Activated CD4-positive, alpha-beta memory T cell treated with anti-CD3 and anti-CD28 coated beads for 36 hours (primary cell): ENCODE measurements at regions not wholly inside any gene's neighbourhood (a gene's known extent, or its start where the extent isn't known, plus 50 kb on each side); places are given as distances from the start of the nearest gene placed in this dataset.
"Not testable (repeated sequence)": the region's sequence is repeated elsewhere in the genome, so short reads cannot be mapped to it uniquely, and the experiment has no call there.

Source experiments
- CTCF ChIA-PET: fragments of 350-600 bp; sonication (Branson Sonifier 250); formaldehyde crosslinking; loops from one replicate; lab custom pipeline; 2021; ENCODE audit warnings: antibody characterized with exemption, inconsistent platforms; lab: Charles Lee
- POLR2A ChIA-PET: fragments of 350-600 bp; sonication (Branson Sonifier 250); formaldehyde crosslinking; loops from one replicate; lab custom pipeline; 2021; ENCODE audit warnings: antibody characterized with exemption; lab: Charles Lee
- DNase-seq: peaks from one replicate; pipeline ENCODE4 v3.0.0-alpha.2; 2020
- H3K27ac Mint-ChIP-seq: one replicate; pipeline ENCODE4 v1.8.0; 2021; ENCODE audit warnings: mixed read lengths
- H3K27me3 Mint-ChIP-seq: one replicate; pipeline ENCODE4 v1.8.0; 2021; ENCODE audit warnings: mixed read lengths
- H3K36me3 Mint-ChIP-seq: one replicate; pipeline ENCODE4 v1.8.0; 2021; ENCODE audit warnings: mixed read lengths
- H3K4me1 Mint-ChIP-seq: one replicate; pipeline ENCODE4 v1.8.0; 2021; ENCODE audit warnings: low read depth, mixed read lengths
- H3K4me3 Mint-ChIP-seq: one replicate; pipeline ENCODE4 v1.8.0; 2021; ENCODE audit warnings: mild to moderate bottlenecking, mixed read lengths
- H3K9me3 Mint-ChIP-seq: one replicate; pipeline ENCODE4 v1.8.0; 2021; ENCODE audit warnings: mixed read lengths
- intact Hi-C: fragments of 100-400 bp; cut with micrococcal nuclease; formaldehyde crosslinking; loops from one replicate; pipeline ENCODE4 v1.15.1; 2023

DNA sequence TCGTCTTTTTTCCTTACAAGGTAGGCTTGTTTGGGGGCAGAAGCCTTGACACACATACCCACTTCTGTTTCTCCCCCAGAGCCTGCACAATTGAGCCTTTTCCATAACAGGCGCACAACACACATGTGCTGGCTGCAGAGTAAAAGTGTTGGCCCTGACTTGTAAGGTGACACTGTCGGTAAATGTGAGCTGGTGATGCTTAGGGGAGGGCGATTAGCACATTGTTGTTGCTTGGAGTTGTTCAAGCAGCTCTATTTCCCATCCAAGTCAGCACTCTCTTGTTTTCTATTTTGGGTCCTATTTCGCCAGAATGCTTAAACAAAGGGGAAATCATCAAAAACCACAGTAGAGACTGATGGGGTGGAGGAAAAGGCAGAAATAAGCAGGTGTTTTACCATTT is 51.9 kb upstream of the PTPRJ start:
- no peak for DNase-seq
- peaks cover 17% of the 10 kb centered on the region for H3K4me1 Mint-ChIP-seq
- POLR2A ChIA-PET, result no interaction called here
- CTCF ChIA-PET, result no interaction called here
- intact Hi-C loops, result no loop called here
- H3K9me3 Mint-ChIP-seq, result no peaks in the 10 kb centered on the region
- no peaks in the 10 kb centered on the region for H3K36me3 Mint-ChIP-seq
- no peak overlapping the region for H3K27ac Mint-ChIP-seq
- H3K27me3 Mint-ChIP-seq, result no peaks in the 10 kb centered on the region
- H3K4me3 Mint-ChIP-seq, result no peak overlapping the region

DNA sequence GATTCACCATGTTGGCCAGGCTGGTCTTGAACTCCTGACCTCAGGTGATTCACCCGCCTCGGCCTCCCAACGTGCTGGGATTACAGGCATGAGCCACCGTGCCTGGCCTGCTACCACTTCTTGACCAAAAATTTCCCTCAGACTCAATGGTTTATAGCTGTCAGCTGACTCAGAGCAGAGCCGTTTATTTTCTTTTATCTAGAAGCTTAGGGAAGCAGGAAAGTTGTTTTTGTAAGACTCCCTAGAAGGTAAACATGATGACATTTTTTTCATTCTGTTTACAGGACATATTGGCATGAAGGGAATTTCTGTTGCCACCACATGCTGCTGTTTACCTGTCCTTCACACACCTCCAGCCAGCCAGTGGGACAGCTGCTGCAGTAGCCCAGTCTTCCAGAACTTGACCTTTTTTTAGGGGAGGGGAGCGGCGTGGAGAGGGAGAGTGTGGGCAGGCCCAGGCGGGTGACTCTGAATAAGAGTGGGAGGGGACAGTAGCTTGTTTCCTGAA is 56.1 kb upstream of the PTPRJ start:
- POLR2A ChIA-PET, result no interaction called here

GRCh38 chr11:47923667-47924066 is 56.7 kb upstream of the PTPRJ start:
- no peak for DNase-seq
- H3K4me1 Mint-ChIP-seq, result peaks cover 47% of the 10 kb centered on the region
- no peak overlapping the region for H3K27ac Mint-ChIP-seq

More for the DNA sequence above, 56.1 kb upstream of the PTPRJ start:
- peak; percentile 60 for DNase-seq
- Mint-ChIP-seq H3K4me1 (peaks cover 42% of the 10 kb centered on the region), H3K9me3 (no peaks in the 10 kb centered on the region), H3K27ac (peak overlapping the region; percentile 16), H3K36me3 (no peaks in the 10 kb centered on the region), H3K4me3 (no peak overlapping the region), H3K27me3 (no peaks in the 10 kb centered on the region)
- intact Hi-C loops, result loop anchor here (5.0 kb wide), 1 partner anchor 77 kb away; the partner anchor contains the start of gene NUP160
- CTCF ChIA-PET, result interaction anchor here (1.0 to 2.7 kb wide), 2 partner anchors 10 to 132 kb away, joined by 3 to 9 read pairs; no protein-coding TSS in a partner anchor

DNA sequence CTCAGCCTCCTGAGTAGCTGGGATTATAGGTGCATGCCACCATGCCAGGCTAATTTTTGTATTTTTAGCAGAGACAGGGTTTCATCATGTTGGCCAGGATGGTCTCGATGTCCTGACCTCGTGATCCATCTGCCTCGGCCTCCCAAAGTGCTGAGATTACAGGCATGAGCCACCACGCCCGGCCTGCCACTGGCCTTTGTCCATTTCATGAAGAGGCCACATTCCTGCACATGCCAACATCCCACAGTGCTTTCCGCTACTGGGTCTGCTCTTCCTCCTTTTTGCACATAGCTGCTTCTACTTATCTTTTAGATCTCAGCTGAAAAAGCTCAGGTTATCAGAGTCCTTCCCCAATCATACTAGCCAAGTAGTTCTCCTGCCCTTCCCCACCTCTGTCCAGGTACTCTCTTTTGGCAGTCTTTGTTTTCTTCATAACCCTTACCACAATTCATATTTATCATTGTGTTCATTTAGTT is 59.2 kb upstream of the PTPRJ start:
- CTCF ChIA-PET, result interaction anchor here (0.8 to 1.3 kb wide), 5 partner anchors 13 to 386 kb away, joined by 3 to 7 read pairs (median 5); no protein-coding TSS in a partner anchor
- intact Hi-C loops, result loop anchor here (5.0 kb wide), 1 partner anchor 74 kb away; the partner anchor contains the start of gene NUP160
- DNase-seq, H3K27ac Mint-ChIP-seq, H3K27me3 Mint-ChIP-seq, POLR2A ChIA-PET, H3K9me3 Mint-ChIP-seq, H3K4me3 Mint-ChIP-seq, H3K36me3 Mint-ChIP-seq: not testable (repeated sequence)
- H3K4me1 Mint-ChIP-seq, result peaks cover 55% of the 10 kb centered on the region

More at GRCh38 chr11:47923667-47924066, 56.7 kb upstream of the PTPRJ start:
- Mint-ChIP-seq H3K36me3 (no peaks in the 10 kb centered on the region), H3K27me3 (no peaks in the 10 kb centered on the region), H3K9me3 (no peaks in the 10 kb centered on the region), H3K4me3 (no peak overlapping the region)
- intact Hi-C loops, result loop anchor here (5.0 kb wide), 1 partner anchor 76 kb away; the partner anchor contains the start of gene NUP160
- POLR2A ChIA-PET, result interaction anchor here (0.7 kb wide), 1 partner anchor 638 kb away, joined by 3 read pairs; no protein-coding TSS in a partner anchor
- CTCF ChIA-PET, result interaction anchor here (1.0 to 2.7 kb wide), 2 partner anchors 11 to 132 kb away, joined by 3 to 9 read pairs; no protein-coding TSS in a partner anchor

DNA sequence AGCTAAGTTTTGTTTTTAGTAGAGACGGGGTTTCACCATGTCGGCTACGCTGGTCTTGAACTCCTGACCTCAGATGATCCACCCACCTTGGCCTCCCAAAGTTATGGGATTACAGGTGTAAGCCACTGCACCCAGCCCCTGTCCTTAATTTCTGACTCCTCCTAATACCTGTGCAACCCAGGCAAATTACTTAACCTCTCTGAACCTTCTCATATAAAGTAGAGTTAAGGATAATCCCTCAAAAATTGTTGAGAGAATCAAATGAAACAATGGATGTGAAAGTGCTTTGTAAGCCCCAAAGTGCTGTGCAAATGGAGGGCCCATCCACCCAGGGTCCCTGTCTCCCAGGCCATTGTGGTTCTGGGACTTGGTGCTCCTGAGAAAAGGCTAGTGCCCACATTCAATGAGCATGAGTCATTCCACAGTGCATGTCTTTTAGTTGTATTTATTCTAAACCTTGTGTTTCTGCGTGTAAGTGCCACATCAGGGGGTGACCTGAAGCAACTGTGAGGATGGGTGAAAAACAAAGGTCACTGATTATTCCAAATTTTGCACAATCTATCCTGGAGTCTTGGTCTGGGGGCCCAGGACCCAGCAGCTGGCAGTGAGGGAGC is 61.4 kb upstream of the PTPRJ start:
- POLR2A ChIA-PET, result interaction anchor here (0.6 kb wide), 1 partner anchor 1800 kb away, joined by 3 read pairs; no protein-coding TSS in a partner anchor
- H3K27me3 Mint-ChIP-seq, result no peaks in the 10 kb centered on the region
- CTCF ChIA-PET, result interaction anchor here (1.1 to 1.5 kb wide), 2 partner anchors 13 to 15 kb away, joined by 5 to 9 read pairs; no protein-coding TSS in a partner anchor
- no peak for DNase-seq
- no peak overlapping the region for H3K27ac Mint-ChIP-seq
- H3K4me3 Mint-ChIP-seq, result no peak overlapping the region
- H3K4me1 Mint-ChIP-seq, result peaks cover 66% of the 10 kb centered on the region
- no peaks in the 10 kb centered on the region for H3K9me3 Mint-ChIP-seq
- intact Hi-C loops, result no loop called here
- no peaks in the 10 kb centered on the region for H3K36me3 Mint-ChIP-seq

DNA sequence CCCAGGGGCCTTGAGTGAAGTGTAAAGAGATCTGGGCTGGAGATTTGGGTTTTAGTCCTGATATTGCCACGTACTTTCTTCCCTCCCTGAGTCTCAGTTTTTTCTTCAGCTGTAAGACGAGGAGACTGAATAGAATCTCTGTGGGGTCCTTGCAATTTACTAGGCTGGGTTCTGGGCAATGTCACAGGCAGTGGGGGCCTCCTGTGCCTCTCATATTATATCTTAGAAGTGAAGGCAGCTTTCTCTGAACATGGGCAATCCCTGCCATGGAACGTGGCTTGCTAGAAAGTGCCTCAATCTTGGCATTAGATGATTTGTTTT is 62.0 kb upstream of the PTPRJ start:
- H3K27ac Mint-ChIP-seq, result no peak overlapping the region
- CTCF ChIA-PET, result interaction anchor here (0.8 kb wide), 1 partner anchor 189 kb away, joined by 3 read pairs; no protein-coding TSS in a partner anchor
- no peak for DNase-seq
- no peaks in the 10 kb centered on the region for H3K36me3 Mint-ChIP-seq
- intact Hi-C loops, result no loop called here
- H3K4me1 Mint-ChIP-seq, result peaks cover 66% of the 10 kb centered on the region
- H3K9me3 Mint-ChIP-seq, result no peaks in the 10 kb centered on the region
- H3K4me3 Mint-ChIP-seq, result no peak overlapping the region
- H3K27me3 Mint-ChIP-seq, result no peaks in the 10 kb centered on the region
- POLR2A ChIA-PET, result interaction anchor here (0.6 kb wide), 1 partner anchor 1799 kb away, joined by 3 read pairs; no protein-coding TSS in a partner anchor

- intact Hi-C loops, result no loop called here
- ChIA-PET CTCF (interaction anchor here (0.8 kb wide), 1 partner anchor 190 kb away, joined by 3 read pairs; no protein-coding TSS in a partner anchor), POLR2A (no interaction called here)
- no peaks in the 10 kb centered on the region for H3K9me3 Mint-ChIP-seq
- H3K4me1 Mint-ChIP-seq, result peaks cover 65% of the 10 kb centered on the region
- DNase-seq, result no peak
- H3K27me3 Mint-ChIP-seq, result no peaks in the 10 kb centered on the region
- no peak overlapping the region for H3K4me3 Mint-ChIP-seq
- no peaks in the 10 kb centered on the region for H3K36me3 Mint-ChIP-seq
- H3K27ac Mint-ChIP-seq, result no peak overlapping the region
Measured at GRCh38 chr11:47917599-47918369, 62.6 kb upstream of the PTPRJ start.

DNA sequence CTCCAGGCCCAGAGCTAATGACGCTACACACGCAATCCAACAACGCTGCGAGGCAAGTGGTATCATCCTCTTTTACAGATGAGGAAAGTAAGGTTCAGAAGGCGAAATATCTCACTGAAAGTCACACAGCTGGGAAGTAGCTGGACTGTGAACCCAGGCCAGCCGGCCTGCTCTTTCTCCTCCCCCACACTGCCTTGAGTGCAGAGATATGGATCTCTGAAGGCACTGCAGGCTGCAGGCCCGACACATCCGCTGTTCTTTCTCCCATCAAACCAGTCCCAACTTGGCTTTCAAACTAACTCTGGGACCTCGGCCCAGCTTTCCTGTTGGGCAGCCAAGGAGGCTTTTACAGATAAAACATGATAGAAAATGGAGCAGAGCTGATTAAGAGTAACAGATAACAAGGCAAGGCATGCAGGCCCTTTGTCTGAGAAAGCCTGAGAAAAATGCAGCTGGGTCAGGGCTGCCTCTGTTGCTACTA is 64.0 kb upstream of the PTPRJ start:
- intact Hi-C loops, result no loop called here
- no peak overlapping the region for H3K27ac Mint-ChIP-seq
- POLR2A ChIA-PET, result no interaction called here
- H3K27me3 Mint-ChIP-seq, result no peaks in the 10 kb centered on the region
- H3K36me3 Mint-ChIP-seq, result no peaks in the 10 kb centered on the region
- CTCF ChIA-PET, result interaction anchor here (0.9 kb wide), 2 partner anchors 16 to 18 kb away, joined by 3 read pairs; no protein-coding TSS in a partner anchor
- DNase-seq, result no peak
- no peaks in the 10 kb centered on the region for H3K9me3 Mint-ChIP-seq
- peaks cover 65% of the 10 kb centered on the region for H3K4me1 Mint-ChIP-seq
- H3K4me3 Mint-ChIP-seq, result no peak overlapping the region

DNA sequence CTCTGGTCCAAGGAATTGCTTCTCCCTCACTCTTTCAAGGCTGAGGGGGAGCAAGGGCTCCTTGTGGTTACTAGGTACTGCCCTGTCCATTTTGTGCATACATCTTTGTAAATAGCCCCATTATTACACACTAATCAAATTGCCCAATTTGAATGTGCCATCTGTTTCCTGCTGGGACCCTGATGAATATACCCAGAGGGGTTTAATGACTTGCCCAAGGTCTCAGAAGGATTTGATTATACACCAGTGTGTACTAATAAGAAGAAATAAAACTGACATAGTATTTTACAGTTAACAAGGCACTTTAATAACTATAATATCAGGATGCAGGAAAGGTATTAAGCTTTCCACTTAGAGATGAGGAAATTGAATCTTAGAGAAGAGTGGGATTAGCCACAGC is 64.6 kb upstream of the PTPRJ start:
- no peak overlapping the region for H3K4me3 Mint-ChIP-seq
- CTCF ChIA-PET, result interaction anchor here (0.9 kb wide), 1 partner anchor 18 kb away, joined by 3 read pairs; no protein-coding TSS in a partner anchor

GRCh38 chr11:47915374-47915773 is 65.0 kb upstream of the PTPRJ start:
- Mint-ChIP-seq H3K4me1 (peaks cover 56% of the 10 kb centered on the region), H3K9me3 (no peaks in the 10 kb centered on the region), H3K27me3 (no peaks in the 10 kb centered on the region), H3K27ac (no peak overlapping the region), H3K36me3 (no peaks in the 10 kb centered on the region), H3K4me3 (no peak overlapping the region)
- POLR2A ChIA-PET, result no interaction called here
- CTCF ChIA-PET, result no interaction called here
- peak; percentile 50 for DNase-seq
- intact Hi-C loops, result no loop called here

More for the DNA sequence above, 64.6 kb upstream of the PTPRJ start:
- Mint-ChIP-seq H3K27ac (no peak overlapping the region), H3K27me3 (no peaks in the 10 kb centered on the region), H3K36me3 (no peaks in the 10 kb centered on the region), H3K9me3 (no peaks in the 10 kb centered on the region), H3K4me1 (peaks cover 60% of the 10 kb centered on the region)
- intact Hi-C loops, result no loop called here
- POLR2A ChIA-PET, result no interaction called here
- no peak for DNase-seq

DNA sequence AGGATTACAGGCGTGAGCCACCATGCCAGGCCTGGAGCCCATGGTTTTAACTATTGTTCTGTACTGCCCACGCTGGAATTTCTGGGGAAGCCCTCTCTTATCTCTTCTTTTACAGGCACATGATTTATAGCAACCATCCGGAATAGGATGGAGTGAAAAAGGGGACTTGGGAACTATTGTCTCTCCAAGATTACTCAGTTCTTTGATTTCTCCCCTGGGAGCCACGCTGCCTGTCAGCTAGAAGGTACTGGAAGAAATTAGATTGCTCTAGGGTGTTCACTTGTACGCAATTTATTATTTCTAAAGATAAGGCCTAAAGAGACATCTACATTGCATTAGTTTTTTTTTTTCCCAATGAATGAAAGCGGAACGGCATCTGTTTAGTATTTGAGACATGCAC is 65.6 kb upstream of the PTPRJ start:
- intact Hi-C loops, result no loop called here
- ChIA-PET CTCF (interaction anchor here (0.9 kb wide), 1 partner anchor 20 kb away, joined by 3 read pairs; no protein-coding TSS in a partner anchor), POLR2A (no interaction called here)

More for the DNA sequence above, 65.6 kb upstream of the PTPRJ start:
- DNase-seq, result no peak
- H3K27ac Mint-ChIP-seq, result no peak overlapping the region
- H3K4me3 Mint-ChIP-seq, result no peak overlapping the region
- H3K36me3 Mint-ChIP-seq, result no peaks in the 10 kb centered on the region
- no peaks in the 10 kb centered on the region for H3K27me3 Mint-ChIP-seq
- H3K9me3 Mint-ChIP-seq, result no peaks in the 10 kb centered on the region
- H3K4me1 Mint-ChIP-seq, result peaks cover 49% of the 10 kb centered on the region
